H1 (cell line): ENCODE measurements at regions not wholly inside any gene's neighbourhood (a gene's known extent, or its start where the extent isn't known, plus 50 kb on each side); places are given as distances from the start of the nearest gene placed in this dataset.

Source experiments
- CTCF ChIA-PET: fragments of 300-600 bp; sonication (Branson Sonifier 250); formaldehyde crosslinking; loops from one replicate; lab custom pipeline; 2021; ENCODE audit not compliant: partially characterized antibody; lab: Charles Lee
- POLR2A ChIA-PET: fragments of 300-600 bp; sonication (Branson Sonifier 250); formaldehyde crosslinking; loops from one replicate; lab custom pipeline; 2021; ENCODE audit warnings: inconsistent platforms; ENCODE audit not compliant: partially characterized antibody; lab: Charles Lee
- DNase-seq, 2 experiments: peaks; one replicate each; pipeline versions ENCODE4 v3.0.0 to v3.0.0-alpha.2; 2010 to 2022; ENCODE audit warnings: low spot score in 2 of 2, low read depth in 1 of 2, mixed read lengths in 1 of 2
- FAIRE-seq: peaks from 2 replicates; lab custom pipeline; 2011; peaks lifted over from hg19 to GRCh38; lab: Jason Lieb, UNC
- H2AFZ ChIP-seq: 2 replicates; pipeline ENCODE4 v1.8.1; 2012; ENCODE audit warnings: low read length, inconsistent platforms
- H2AK5ac ChIP-seq: 2 replicates; pipeline ENCODE4 v1.6.1; 2013; ENCODE audit warnings: low read depth, low read length
- H2BK120ac ChIP-seq: replicated peaks from 2 replicates; pipeline ENCODE3; 2013; ENCODE audit warnings: low read depth, low read length, inconsistent platforms
- H2BK12ac ChIP-seq: 2 replicates; pipeline ENCODE4 v1.6.1; 2013; ENCODE audit warnings: low read depth, low read length
- H2BK15ac ChIP-seq: 2 replicates; pipeline ENCODE4 v1.6.1; 2013; ENCODE audit warnings: low read length
- H2BK20ac ChIP-seq: 2 replicates; pipeline ENCODE4 v1.6.1; 2013; ENCODE audit warnings: low read length
- H2BK5ac ChIP-seq: 2 replicates; pipeline ENCODE4 v1.6.1; 2013; ENCODE audit warnings: low read depth, low read length
- H3K14ac ChIP-seq: 2 replicates; pipeline ENCODE4 v1.6.1; 2013; ENCODE audit warnings: inconsistent platforms; ENCODE audit not compliant: insufficient read length
- H3K18ac ChIP-seq: 2 replicates; pipeline ENCODE4 v1.6.1; 2013; ENCODE audit warnings: low read length; ENCODE audit errors: extremely low read depth
- H3K23ac ChIP-seq: 2 replicates; pipeline ENCODE4 v1.6.1; 2013; ENCODE audit warnings: inconsistent platforms; ENCODE audit not compliant: insufficient read length
- H3K23me2 ChIP-seq: 2 replicates; pipeline ENCODE4 v1.6.1; 2013; ENCODE audit warnings: low read depth, low read length
- H3K27ac ChIP-seq: 2 replicates; pipeline ENCODE4 v1.6.1; 2011; ENCODE audit warnings: low read depth, low read length, inconsistent platforms
- H3K27me3 ChIP-seq, 4 experiments: replicated peaks in 1 of 4; 1 replicate in 1 of 4; 2 replicates in 3 of 4; pipeline versions ENCODE4 v1.6.1 to v1.8.1; 2011 to 2013; ENCODE audit warnings: low read length in 3 of 4, mild to moderate bottlenecking in 3 of 4, inconsistent platforms in 2 of 4, mixed read lengths in 2 of 4, moderate library complexity in 1 of 4; ENCODE audit not compliant: control insufficient read depth in 3 of 4, insufficient read depth in 3 of 4; ENCODE audit errors: extremely low read depth in 1 of 4
- H3K36me3 ChIP-seq, 4 experiments: 2 replicates each; pipeline versions ENCODE4 v1.6.1 to v1.8.1; 2011 to 2013; ENCODE audit warnings: mild to moderate bottlenecking in 4 of 4, low read length in 3 of 4, moderate library complexity in 2 of 4, control low read depth in 1 of 4, inconsistent platforms in 1 of 4; ENCODE audit not compliant: insufficient read depth in 4 of 4, control insufficient read depth in 2 of 4
- H3K4ac ChIP-seq: replicated peaks from 2 replicates; pipeline ENCODE3; 2013; ENCODE audit warnings: low read length, low read depth, mixed read lengths, inconsistent platforms; ENCODE audit not compliant: insufficient read length
- H3K4me1 ChIP-seq, 4 experiments: replicated peaks in 1 of 4; 1 replicate in 1 of 4; 2 replicates in 3 of 4; pipeline versions ENCODE4 v1.6.1 to v1.8.1; 2011 to 2013; ENCODE audit warnings: low read length in 3 of 4, inconsistent platforms in 2 of 4, mixed read lengths in 1 of 4; ENCODE audit not compliant: insufficient read depth in 4 of 4, control insufficient read depth in 3 of 4
- H3K4me2 ChIP-seq, 2 experiments: 2 replicates each; pipeline versions ENCODE4 v1.6.1 to v1.8.1; 2011 to 2013; ENCODE audit warnings: low read depth in 2 of 2, low read length in 2 of 2, control low read depth in 1 of 2, inconsistent platforms in 1 of 2, mild to moderate bottlenecking in 1 of 2; ENCODE audit not compliant: insufficient read depth in 1 of 2
- H3K4me3 ChIP-seq, 4 experiments: fragments of 200-600, 300-600 bp in 1 of 4; sonication (generic), shearing (Covaris generic), sonication (Bioruptor Twin) in 1 of 4; 2 replicates each; pipeline versions ENCODE4 v1.5.1 to v1.8.1; 2011 to 2016; ENCODE audit warnings: low read length in 4 of 4, low read depth in 3 of 4, control low read depth in 2 of 4, inconsistent platforms in 2 of 4, mild to moderate bottlenecking in 2 of 4, mixed read lengths in 1 of 4, moderate library complexity in 1 of 4; ENCODE audit not compliant: insufficient read depth in 2 of 4; ENCODE audit errors: extremely low read depth in 1 of 4
- H3K56ac ChIP-seq: replicated peaks from 2 replicates; pipeline ENCODE3; 2013; ENCODE audit warnings: low read depth, mild to moderate bottlenecking, mixed read lengths, low read length, inconsistent platforms; ENCODE audit not compliant: insufficient read length
- H3K79me1 ChIP-seq: 2 replicates; pipeline ENCODE4 v1.6.1; 2013; ENCODE audit warnings: low read depth, low read length, control low read depth
- H3K79me2 ChIP-seq, 2 experiments: 2 replicates each; pipeline versions ENCODE4 v1.6.1 to v1.8.1; 2012 to 2013; ENCODE audit warnings: low read length in 2 of 2, mild to moderate bottlenecking in 2 of 2, inconsistent platforms in 1 of 2; ENCODE audit not compliant: insufficient read depth in 2 of 2, control insufficient read depth in 1 of 2
- H3K9ac ChIP-seq, 4 experiments: replicated peaks in 1 of 4; 1 replicate in 1 of 4; 2 replicates in 3 of 4; pipeline versions ENCODE4 v1.6.1 to v1.8.1; 2011 to 2013; ENCODE audit warnings: low read depth in 3 of 4, low read length in 3 of 4, control low read depth in 2 of 4, mild to moderate bottlenecking in 2 of 4, moderate library complexity in 2 of 4, inconsistent platforms in 1 of 4; ENCODE audit errors: extremely low read depth in 1 of 4
- H3K9me3 ChIP-seq, 2 experiments: 2 replicates each; pipeline versions ENCODE4 v1.6.1 to v1.8.1; 2012 to 2013; ENCODE audit warnings: mild to moderate bottlenecking in 2 of 2, moderate library complexity in 2 of 2, control low read depth in 1 of 2, inconsistent platforms in 1 of 2, low read depth in 1 of 2, low read length in 1 of 2, mixed read lengths in 1 of 2; ENCODE audit not compliant: insufficient read depth in 2 of 2
- H4K20me1 ChIP-seq, 2 experiments: replicated peaks in 1 of 2; 2 replicates each; pipeline versions ENCODE3 to v1.8.1; 2011 to 2013; ENCODE audit warnings: inconsistent platforms in 2 of 2, low read length in 2 of 2, mild to moderate bottlenecking in 1 of 2; ENCODE audit not compliant: insufficient read depth in 2 of 2, control insufficient read depth in 1 of 2
- H4K5ac ChIP-seq: 2 replicates; pipeline ENCODE4 v1.6.1; 2013; ENCODE audit warnings: low read length, low read depth, mixed read lengths, inconsistent platforms; ENCODE audit not compliant: insufficient read length
- H4K8ac ChIP-seq: 2 replicates; pipeline ENCODE4 v1.8.0; 2013; ENCODE audit warnings: mild to moderate bottlenecking, moderate library complexity, low read length, inconsistent platforms; ENCODE audit not compliant: insufficient read depth; ENCODE audit errors: extremely low read depth
- H4K91ac ChIP-seq: replicated peaks from 2 replicates; pipeline ENCODE3; 2013; ENCODE audit warnings: low read length, mixed read lengths, inconsistent platforms; ENCODE audit not compliant: insufficient read length
- BCL11A ChIP-seq, 2 experiments: IDR thresholded peaks; one replicate each; pipeline ENCODE4 v1.6.1; 2011; ENCODE audit warnings: low read depth in 2 of 2, low read length in 2 of 2, mild to moderate bottlenecking in 2 of 2
- CBX5 ChIP-seq: fragments of 300-800, 300-1000 bp; sonication (generic); IDR thresholded peaks from 2 replicates; pipeline ENCODE4 v1.7.1; 2016; ENCODE audit warnings: antibody characterized with exemption, low read length, low read depth
- CBX8 ChIP-seq: fragments of 300-800, 300-1000 bp; sonication (generic); IDR thresholded peaks from 2 replicates; pipeline ENCODE4 v1.7.1; 2016; ENCODE audit warnings: low read depth, low read length, borderline replicate concordance
- CHD2 ChIP-seq: IDR thresholded peaks from 2 replicates; pipeline ENCODE4 v1.6.1; 2012; ENCODE audit warnings: low read length, improper control_type of control experiment
- FOSL1 ChIP-seq: IDR thresholded peaks from 2 replicates; pipeline ENCODE4 v1.6.1; 2011; ENCODE audit warnings: mild to moderate bottlenecking, low read depth, low read length, moderate library complexity; ENCODE audit not compliant: insufficient read depth
- NANOG ChIP-seq: IDR thresholded peaks from 2 replicates; pipeline ENCODE4 v1.6.1; 2011; ENCODE audit warnings: low read length, low read depth, mild to moderate bottlenecking, inconsistent platforms; ENCODE audit not compliant: insufficient read depth, poor library complexity, severe bottlenecking
- SIX5 ChIP-seq: IDR thresholded peaks from 2 replicates; pipeline ENCODE4 v1.6.1; 2011; ENCODE audit warnings: mild to moderate bottlenecking, low read depth, low read length
- SP4 ChIP-seq: IDR thresholded peaks from 2 replicates; pipeline ENCODE4 v1.6.1; 2012; ENCODE audit warnings: low read length, inconsistent platforms
- YY1 ChIP-seq: IDR thresholded peaks from 2 replicates; pipeline ENCODE4 v1.6.1; 2011; ENCODE audit warnings: low read depth, mild to moderate bottlenecking, low read length
- WGBS, 2 experiments: shearing (Covaris generic) in 1 of 2; methylation state at CpG; one replicate each; pipeline versions ENCODE4 v1.1.6 to v1.1.7; 2013 to 2015; ENCODE audit warnings: low lambda C conversion rate in 2 of 2, mixed read lengths in 2 of 2, inconsistent platforms in 1 of 2, low coverage in 1 of 2, missing lambda C conversion rate in 1 of 2; ENCODE audit not compliant: insufficient replicate concordance in 2 of 2, insufficient coverage in 1 of 2, insufficient read length in 1 of 2; ENCODE audit errors: extremely low coverage in 1 of 2, missing lambda C conversion rate in 1 of 2; 5-methylcytosine and 5-hydroxymethylcytosine counted together
- TF ChIP-seq, protein P1 (sequence below): IDR thresholded peaks from 2 replicates; pipeline ENCODE4 v1.6.1; 2012; ENCODE audit warnings: low read length, inconsistent platforms
- TF ChIP-seq, protein P2 (sequence below): IDR thresholded peaks from 2 replicates; pipeline ENCODE4 v1.6.1; 2012; ENCODE audit warnings: inconsistent platforms

DNA sequence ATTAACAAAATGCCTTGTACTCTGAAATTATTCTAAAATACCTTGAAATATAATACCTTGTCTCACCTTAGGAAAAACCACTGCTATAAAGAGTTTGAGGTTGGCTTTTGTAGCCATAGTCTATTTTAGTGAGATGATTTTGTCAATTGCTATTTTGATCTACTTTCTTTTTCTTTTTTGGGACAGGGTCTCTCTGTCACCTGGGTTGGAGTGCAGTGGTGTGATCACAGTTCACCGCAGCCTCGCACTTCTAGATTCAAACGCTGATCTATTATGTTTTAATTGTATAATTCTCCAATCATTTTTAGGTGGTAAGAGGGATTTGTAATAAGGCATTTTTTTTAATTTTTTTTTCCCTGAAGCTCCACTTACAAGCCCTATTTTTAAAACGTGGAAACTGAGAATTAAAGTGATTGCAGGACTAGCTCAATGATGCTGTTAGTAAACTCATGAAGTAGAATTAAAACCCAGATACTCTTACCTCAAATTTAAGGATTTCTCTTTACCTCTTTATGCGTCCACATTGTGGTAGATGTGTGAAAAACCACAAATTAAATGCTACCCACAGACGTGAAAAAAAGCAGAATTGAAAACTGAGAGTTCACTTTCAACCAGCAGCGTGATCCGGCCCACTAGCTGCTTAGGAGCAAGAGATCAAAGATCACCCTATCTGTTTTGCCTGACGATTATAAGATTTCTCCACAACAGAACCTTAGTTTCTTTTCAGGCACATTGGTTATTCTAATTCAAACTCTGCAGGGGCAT is 384.2 kb downstream of the CGGBP1 start:
- CTCF ChIA-PET: no interaction called here

More for the DNA sequence above, 384.2 kb downstream of the CGGBP1 start:
- Histone ChIP-seq H3K36me3 (no peaks in the 10 kb centered on the region), H2BK5ac (no peak overlapping the region), H3K9me3 (peaks cover 0 to 6% of the 10 kb centered on the region in 2 experiments; a peak in 1 of 4 replicates), H3K79me2 (no peaks in the 10 kb centered on the region), H2BK120ac (no peak overlapping the region), H4K20me1 (no peaks in the 10 kb centered on the region), H3K23ac (no peak overlapping the region), H3K9ac (no peak overlapping the region), H3K4me3 (no peak overlapping the region), H3K4ac (no peak overlapping the region), H3K23me2 (no peaks in the 10 kb centered on the region), H2BK12ac (no peak overlapping the region), H3K56ac (no peak overlapping the region), H3K18ac (no peak overlapping the region), H3K27me3 (no peaks in the 10 kb centered on the region), H4K5ac (no peak overlapping the region), H3K14ac (no peak overlapping the region), H4K91ac (no peak overlapping the region), H2AK5ac (no peak overlapping the region), H2BK20ac (no peak overlapping the region), H3K4me2 (no peak overlapping the region), H4K8ac (no peak overlapping the region), H2AFZ (peak overlapping the region; percentile 72), H2BK15ac (no peak overlapping the region), H3K4me1 (no peaks in the 10 kb centered on the region; a peak in 1 of 7 replicates), H3K27ac (no peak overlapping the region), H3K79me1 (no peaks in the 10 kb centered on the region)
- TF ChIP-seq, protein P1, sequence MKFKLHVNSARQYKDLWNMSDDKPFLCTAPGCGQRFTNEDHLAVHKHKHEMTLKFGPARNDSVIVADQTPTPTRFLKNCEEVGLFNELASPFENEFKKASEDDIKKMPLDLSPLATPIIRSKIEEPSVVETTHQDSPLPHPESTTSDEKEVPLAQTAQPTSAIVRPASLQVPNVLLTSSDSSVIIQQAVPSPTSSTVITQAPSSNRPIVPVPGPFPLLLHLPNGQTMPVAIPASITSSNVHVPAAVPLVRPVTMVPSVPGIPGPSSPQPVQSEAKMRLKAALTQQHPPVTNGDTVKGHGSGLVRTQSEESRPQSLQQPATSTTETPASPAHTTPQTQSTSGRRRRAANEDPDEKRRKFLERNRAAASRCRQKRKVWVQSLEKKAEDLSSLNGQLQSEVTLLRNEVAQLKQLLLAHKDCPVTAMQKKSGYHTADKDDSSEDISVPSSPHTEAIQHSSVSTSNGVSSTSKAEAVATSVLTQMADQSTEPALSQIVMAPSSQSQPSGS: no peak
- TF ChIP-seq FOSL1: no peak
- no peak for TF ChIP-seq CBX5
- TF ChIP-seq CHD2: no peak
- no peak for TF ChIP-seq NANOG
- TF ChIP-seq BCL11A (IDR thresholded peaks at IDR 0.05; ENCODE audit: low read depth in 2 of 2, low read length in 2 of 2): no peak
- TF ChIP-seq SP4: no peak
- no peak for TF ChIP-seq YY1
- TF ChIP-seq, protein P2, sequence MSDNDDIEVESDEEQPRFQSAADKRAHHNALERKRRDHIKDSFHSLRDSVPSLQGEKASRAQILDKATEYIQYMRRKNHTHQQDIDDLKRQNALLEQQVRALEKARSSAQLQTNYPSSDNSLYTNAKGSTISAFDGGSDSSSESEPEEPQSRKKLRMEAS: no peak
- no peak for TF ChIP-seq CBX8
- TF ChIP-seq SIX5: no peak
- no peak for DNase-seq
- FAIRE-seq: no peak
- WGBS, 2 experiments: 88% methylated on average over 9 of the region's 9 CpGs; no CpG with 5 or more reads in 1 of the 2 experiments
- POLR2A ChIA-PET: no interaction called here
